ENCODE measurements at regions not wholly inside any gene's neighbourhood (a gene's known extent, or its start where the extent isn't known, plus 50 kb on each side); places are given as distances from the start of the nearest gene placed in this dataset.
"Not testable (repeated sequence)": the region's sequence is repeated elsewhere in the genome, so short reads cannot be mapped to it uniquely, and the experiment has no call there.

DNA sequence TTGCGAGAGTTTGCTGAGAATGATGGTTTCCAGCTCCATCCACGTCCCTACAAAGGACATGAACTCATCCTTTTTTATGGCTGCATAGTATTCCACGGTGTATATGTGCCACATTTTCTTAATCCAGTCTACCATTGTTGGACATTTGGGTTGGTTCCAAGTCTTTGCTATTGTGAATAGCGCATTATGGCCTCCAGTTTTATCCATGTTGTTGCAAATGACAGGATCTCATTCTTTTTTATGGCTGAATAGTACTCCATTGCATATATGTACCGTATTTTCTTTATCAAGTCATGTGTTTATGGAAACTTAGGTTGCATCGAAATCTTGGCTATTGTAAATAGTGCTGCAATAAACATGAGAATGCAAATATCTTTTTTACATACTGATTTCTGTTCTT lies 266.1 kb upstream of the STXBP6 start:
- TF ChIP-seq, protein P1, sequence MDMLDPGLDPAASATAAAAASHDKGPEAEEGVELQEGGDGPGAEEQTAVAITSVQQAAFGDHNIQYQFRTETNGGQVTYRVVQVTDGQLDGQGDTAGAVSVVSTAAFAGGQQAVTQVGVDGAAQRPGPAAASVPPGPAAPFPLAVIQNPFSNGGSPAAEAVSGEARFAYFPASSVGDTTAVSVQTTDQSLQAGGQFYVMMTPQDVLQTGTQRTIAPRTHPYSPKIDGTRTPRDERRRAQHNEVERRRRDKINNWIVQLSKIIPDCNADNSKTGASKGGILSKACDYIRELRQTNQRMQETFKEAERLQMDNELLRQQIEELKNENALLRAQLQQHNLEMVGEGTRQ (IDR thresholded peaks at IDR 0.05; ENCODE audit: borderline replicate concordance, low read depth, low read length): not testable (repeated sequence)
- not testable (repeated sequence) for TF ChIP-seq NFIC (IDR thresholded peaks at IDR 0.05; ENCODE audit: borderline replicate concordance); MEF2A (IDR thresholded peaks at IDR 0.05; ENCODE audit: borderline replicate concordance, low read depth); RFX5 (IDR thresholded peaks at IDR 0.05; ENCODE audit: low read length); RXRA (IDR thresholded peaks at IDR 0.05; ENCODE audit: borderline replicate concordance, low read depth); NRF1 (IDR thresholded peaks at IDR 0.05; ENCODE audit: low read depth, low read length); EZH2phosphoT487 (IDR thresholded peaks at IDR 0.05; ENCODE audit: borderline replicate concordance, low read depth); EP300 (IDR thresholded peaks at IDR 0.05; ENCODE audit: borderline replicate concordance in 1 of 2, low read depth in 1 of 2, low read length in 1 of 2); POLR2AphosphoS5 (IDR thresholded peaks at IDR 0.05; ENCODE audit: low read depth, low read length); YY1 (IDR thresholded peaks at IDR 0.05; ENCODE audit: low read depth)
- TF ChIP-seq, protein P2, sequence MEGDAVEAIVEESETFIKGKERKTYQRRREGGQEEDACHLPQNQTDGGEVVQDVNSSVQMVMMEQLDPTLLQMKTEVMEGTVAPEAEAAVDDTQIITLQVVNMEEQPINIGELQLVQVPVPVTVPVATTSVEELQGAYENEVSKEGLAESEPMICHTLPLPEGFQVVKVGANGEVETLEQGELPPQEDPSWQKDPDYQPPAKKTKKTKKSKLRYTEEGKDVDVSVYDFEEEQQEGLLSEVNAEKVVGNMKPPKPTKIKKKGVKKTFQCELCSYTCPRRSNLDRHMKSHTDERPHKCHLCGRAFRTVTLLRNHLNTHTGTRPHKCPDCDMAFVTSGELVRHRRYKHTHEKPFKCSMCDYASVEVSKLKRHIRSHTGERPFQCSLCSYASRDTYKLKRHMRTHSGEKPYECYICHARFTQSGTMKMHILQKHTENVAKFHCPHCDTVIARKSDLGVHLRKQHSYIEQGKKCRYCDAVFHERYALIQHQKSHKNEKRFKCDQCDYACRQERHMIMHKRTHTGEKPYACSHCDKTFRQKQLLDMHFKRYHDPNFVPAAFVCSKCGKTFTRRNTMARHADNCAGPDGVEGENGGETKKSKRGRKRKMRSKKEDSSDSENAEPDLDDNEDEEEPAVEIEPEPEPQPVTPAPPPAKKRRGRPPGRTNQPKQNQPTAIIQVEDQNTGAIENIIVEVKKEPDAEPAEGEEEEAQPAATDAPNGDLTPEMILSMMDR (IDR thresholded peaks at IDR 0.05): not testable (repeated sequence)
- TF ChIP-seq, protein P3, sequence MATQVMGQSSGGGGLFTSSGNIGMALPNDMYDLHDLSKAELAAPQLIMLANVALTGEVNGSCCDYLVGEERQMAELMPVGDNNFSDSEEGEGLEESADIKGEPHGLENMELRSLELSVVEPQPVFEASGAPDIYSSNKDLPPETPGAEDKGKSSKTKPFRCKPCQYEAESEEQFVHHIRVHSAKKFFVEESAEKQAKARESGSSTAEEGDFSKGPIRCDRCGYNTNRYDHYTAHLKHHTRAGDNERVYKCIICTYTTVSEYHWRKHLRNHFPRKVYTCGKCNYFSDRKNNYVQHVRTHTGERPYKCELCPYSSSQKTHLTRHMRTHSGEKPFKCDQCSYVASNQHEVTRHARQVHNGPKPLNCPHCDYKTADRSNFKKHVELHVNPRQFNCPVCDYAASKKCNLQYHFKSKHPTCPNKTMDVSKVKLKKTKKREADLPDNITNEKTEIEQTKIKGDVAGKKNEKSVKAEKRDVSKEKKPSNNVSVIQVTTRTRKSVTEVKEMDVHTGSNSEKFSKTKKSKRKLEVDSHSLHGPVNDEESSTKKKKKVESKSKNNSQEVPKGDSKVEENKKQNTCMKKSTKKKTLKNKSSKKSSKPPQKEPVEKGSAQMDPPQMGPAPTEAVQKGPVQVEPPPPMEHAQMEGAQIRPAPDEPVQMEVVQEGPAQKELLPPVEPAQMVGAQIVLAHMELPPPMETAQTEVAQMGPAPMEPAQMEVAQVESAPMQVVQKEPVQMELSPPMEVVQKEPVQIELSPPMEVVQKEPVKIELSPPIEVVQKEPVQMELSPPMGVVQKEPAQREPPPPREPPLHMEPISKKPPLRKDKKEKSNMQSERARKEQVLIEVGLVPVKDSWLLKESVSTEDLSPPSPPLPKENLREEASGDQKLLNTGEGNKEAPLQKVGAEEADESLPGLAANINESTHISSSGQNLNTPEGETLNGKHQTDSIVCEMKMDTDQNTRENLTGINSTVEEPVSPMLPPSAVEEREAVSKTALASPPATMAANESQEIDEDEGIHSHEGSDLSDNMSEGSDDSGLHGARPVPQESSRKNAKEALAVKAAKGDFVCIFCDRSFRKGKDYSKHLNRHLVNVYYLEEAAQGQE (IDR thresholded peaks at IDR 0.05; ENCODE audit: low read depth, low read length): not testable (repeated sequence)
- TF ChIP-seq, protein P4, sequence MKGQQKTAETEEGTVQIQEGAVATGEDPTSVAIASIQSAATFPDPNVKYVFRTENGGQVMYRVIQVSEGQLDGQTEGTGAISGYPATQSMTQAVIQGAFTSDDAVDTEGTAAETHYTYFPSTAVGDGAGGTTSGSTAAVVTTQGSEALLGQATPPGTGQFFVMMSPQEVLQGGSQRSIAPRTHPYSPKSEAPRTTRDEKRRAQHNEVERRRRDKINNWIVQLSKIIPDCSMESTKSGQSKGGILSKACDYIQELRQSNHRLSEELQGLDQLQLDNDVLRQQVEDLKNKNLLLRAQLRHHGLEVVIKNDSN (IDR thresholded peaks at IDR 0.05; ENCODE audit: borderline replicate concordance, low read depth): not testable (repeated sequence)

All from SK-N-SH (cell line).